OCI-LY7 (cell line): ENCODE measurements at regions not wholly inside any gene's neighbourhood (a gene's known extent, or its start where the extent isn't known, plus 50 kb on each side); places are given as distances from the start of the nearest gene placed in this dataset.

Experiments
- BruUV-seq: library from RNA; stranded (reverse); fragments of 400-500 nt; replicated peaks from 2 replicates; lab custom pipeline; 2021; lab: Mats Ljungman, UMichigan
- CTCF ChIA-PET: fragments of 300-600 bp; sonication (Branson Sonifier 250); formaldehyde crosslinking; loops from one replicate; lab custom pipeline; 2022; ENCODE audit warnings: antibody characterized with exemption; ENCODE audit not compliant: unreplicated experiment; lab: Charles Lee
- POLR2A ChIA-PET: fragments of 300-600 bp; sonication (Branson Sonifier 250); formaldehyde crosslinking; loops from one replicate; lab custom pipeline; 2022; ENCODE audit warnings: antibody characterized with exemption; lab: Charles Lee
- DNase-seq: peaks from one replicate; pipeline ENCODE4 v3.0.0-alpha.2; 2015; ENCODE audit warnings: low spot score
- H2AFZ ChIP-seq: fragments of 200-600 bp; sonication (generic), shearing (Covaris generic); 2 replicates; pipeline ENCODE4 v1.6.1; 2014; ENCODE audit warnings: mild to moderate bottlenecking, antibody characterized with exemption, low read length, moderate library complexity
- H3K27ac ChIP-seq: fragments of 200-600 bp; sonication (generic); 2 replicates; pipeline ENCODE4 v1.5.1; 2014; ENCODE audit warnings: mixed run types, low read depth, mild to moderate bottlenecking, moderate library complexity, low read length, inconsistent platforms; ENCODE audit not compliant: poor library complexity, severe bottlenecking
- H3K36me3 ChIP-seq: fragments of 200-600 bp; sonication (generic); 2 replicates; pipeline ENCODE4 v1.6.1; 2014; ENCODE audit warnings: mild to moderate bottlenecking, antibody characterized with exemption, low read length, moderate library complexity, mixed read lengths; ENCODE audit not compliant: insufficient read depth
- H3K4me1 ChIP-seq: fragments of 200-600 bp; sonication (generic); 2 replicates; pipeline ENCODE4 v1.5.1; 2014; ENCODE audit warnings: mild to moderate bottlenecking, low read length; ENCODE audit not compliant: insufficient read depth, poor library complexity, severe bottlenecking
- H3K4me2 ChIP-seq: fragments of 200-600 bp; sonication (generic); 2 replicates; pipeline ENCODE4 v1.6.1; 2014; ENCODE audit warnings: mild to moderate bottlenecking, low read length
- H3K4me3 ChIP-seq: fragments of 200-600 bp; sonication (generic); 2 replicates; pipeline ENCODE4 v1.5.1; 2014; ENCODE audit warnings: mild to moderate bottlenecking, low read depth, low read length; ENCODE audit not compliant: poor library complexity, severe bottlenecking
- H3K79me2 ChIP-seq: fragments of 200-600 bp; sonication (generic); 2 replicates; pipeline ENCODE4 v1.6.1; 2016; ENCODE audit warnings: low read depth, mild to moderate bottlenecking, low read length, moderate library complexity, mixed read lengths; ENCODE audit not compliant: insufficient read depth
- H3K9me2 ChIP-seq: fragments of 200-600 bp; sonication (generic); 2 replicates; pipeline ENCODE4 v1.6.1; 2016; ENCODE audit warnings: mild to moderate bottlenecking, low read length, mixed read lengths; ENCODE audit not compliant: insufficient read depth
- H3K9me3 ChIP-seq: fragments of 200-600 bp; sonication (generic); 2 replicates; pipeline ENCODE4 v1.6.1; 2014; ENCODE audit warnings: mild to moderate bottlenecking, mixed run types, low read length, mixed read lengths
- H4K20me1 ChIP-seq: fragments of 200-600 bp; sonication (generic); 2 replicates; pipeline ENCODE4 v1.6.1; 2014; ENCODE audit warnings: mild to moderate bottlenecking, antibody characterized with exemption, low read length, moderate library complexity, mixed read lengths; ENCODE audit not compliant: insufficient read depth
- CTCF ChIP-seq: fragments of 200-600 bp; sonication (generic); conservative IDR thresholded peaks from 2 replicates; pipeline ENCODE4 v1.5.1; 2014; ENCODE audit warnings: mild to moderate bottlenecking, antibody characterized with exemption, low read length, moderate library complexity, mixed read lengths
- EZH2phosphoT487 ChIP-seq: fragments of 200-600 bp; sonication (generic); IDR thresholded peaks from 2 replicates; pipeline ENCODE4 v1.6.1; 2018; ENCODE audit warnings: low read depth, borderline replicate concordance, mild to moderate bottlenecking, mixed run types, antibody characterized with exemption, low read length, moderate library complexity, mixed read lengths
- intact Hi-C: fragments of 100-400 bp; cut with micrococcal nuclease; formaldehyde crosslinking; loops from one replicate; pipeline ENCODE4 v1.10.0; 2022; ENCODE audit not compliant: unreplicated experiment

- Histone ChIP-seq H3K9me3 (no peaks in the 10 kb centered on the region), H3K4me2 (no peak overlapping the region), H3K4me3 (no peak overlapping the region), H4K20me1 (no peaks in the 10 kb centered on the region), H3K36me3 (no peaks in the 10 kb centered on the region), H3K4me1 (no peaks in the 10 kb centered on the region), H3K9me2 (no peaks in the 10 kb centered on the region), H3K27ac (no peak overlapping the region), H2AFZ (no peak overlapping the region), H3K79me2 (no peaks in the 10 kb centered on the region)
- intact Hi-C loops = no loop called here
- TF ChIP-seq CTCF = no peak
- no peak for TF ChIP-seq EZH2phosphoT487
- BruUV-seq = no TSS peak
- ChIA-PET CTCF (no interaction called here), POLR2A (no interaction called here)
- DNase-seq = no peak
Observed at GRCh38 chr13:70430256-70430655, 322.0 kb upstream of the KLHL1 start.

DNA sequence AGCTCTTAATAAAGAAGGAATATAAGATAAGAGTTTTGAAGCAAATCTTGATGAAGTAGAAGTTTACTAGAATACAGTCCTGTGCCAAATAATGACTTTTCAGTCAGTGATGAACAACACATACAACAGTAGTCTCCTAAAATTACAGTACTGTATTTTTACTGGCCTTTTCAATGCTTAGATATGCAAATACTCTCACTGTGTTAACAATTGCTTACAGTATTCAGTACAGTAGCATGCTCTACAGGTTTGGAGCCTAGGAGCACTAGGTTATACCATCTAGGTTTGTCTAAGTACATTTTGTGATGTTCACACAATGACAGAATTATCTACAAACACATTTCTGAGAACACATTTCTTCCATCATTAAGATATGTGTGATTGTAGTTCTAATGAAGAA is 316.7 kb upstream of the KLHL1 start:
- no peak for TF ChIP-seq EZH2phosphoT487
- TF ChIP-seq CTCF = no peak
- DNase-seq = no peak
- ChIA-PET POLR2A (interaction anchor here (0.6 kb wide), 1 partner anchor 566 kb away, joined by 4 read pairs; no protein-coding TSS in a partner anchor), CTCF (no interaction called here)
- Histone ChIP-seq H3K4me2 (no peak overlapping the region), H3K4me1 (no peaks in the 10 kb centered on the region), H3K9me3 (no peaks in the 10 kb centered on the region), H3K36me3 (no peaks in the 10 kb centered on the region), H4K20me1 (no peaks in the 10 kb centered on the region), H3K27ac (no peak overlapping the region), H2AFZ (no peak overlapping the region), H3K9me2 (no peaks in the 10 kb centered on the region), H3K79me2 (no peaks in the 10 kb centered on the region), H3K4me3 (no peak overlapping the region)
- BruUV-seq = no TSS peak
- intact Hi-C loops = no loop called here

GRCh38 chr13:70424428-70424827 is 316.2 kb upstream of the KLHL1 start:
- no peak for TF ChIP-seq CTCF
- no peak for TF ChIP-seq EZH2phosphoT487
- no peaks in the 10 kb centered on the region for H3K9me2 ChIP-seq
- no peaks in the 10 kb centered on the region for H3K79me2 ChIP-seq
- H3K4me1 ChIP-seq = no peaks in the 10 kb centered on the region
- H3K36me3 ChIP-seq = no peaks in the 10 kb centered on the region
- BruUV-seq = no TSS peak
- intact Hi-C loops = no loop called here
- no peak for DNase-seq
- no peak overlapping the region for H3K27ac ChIP-seq
- no peak overlapping the region for H3K4me2 ChIP-seq
- POLR2A ChIA-PET = interaction anchor here (0.5 to 0.6 kb wide), 2 partner anchors 53 to 1440 kb away, joined by 3 read pairs; no protein-coding TSS in a partner anchor
- no peaks in the 10 kb centered on the region for H4K20me1 ChIP-seq
- H2AFZ ChIP-seq = no peak overlapping the region
- CTCF ChIA-PET = no interaction called here
- no peak overlapping the region for H3K4me3 ChIP-seq
- no peaks in the 10 kb centered on the region for H3K9me3 ChIP-seq
